OCI-LY1 (cell line): ENCODE measurements at regions not wholly inside any gene's neighbourhood (a gene's known extent, or its start where the extent isn't known, plus 50 kb on each side); places are given as distances from the start of the nearest gene placed in this dataset.

Source experiments
- H2AFZ ChIP-seq: fragments of 200-600 bp; sonication (generic), shearing (Covaris generic); 2 replicates; pipeline ENCODE4 v1.6.0; 2014; ENCODE audit warnings: antibody characterized with exemption, mild to moderate bottlenecking, low read length
- H3F3A ChIP-seq: fragments of 200-600 bp; sonication (generic), shearing (Covaris generic); 2 replicates; pipeline ENCODE4 v1.6.0; 2014; ENCODE audit warnings: mild to moderate bottlenecking, antibody characterized with exemption, low read length, moderate library complexity; ENCODE audit not compliant: insufficient read depth
- H3K27ac ChIP-seq: fragments of 200-600 bp; sonication (generic); 2 replicates; pipeline ENCODE4 v1.5.1; 2014; ENCODE audit warnings: low read length, mixed run types, mild to moderate bottlenecking, low read depth; ENCODE audit not compliant: poor library complexity, severe bottlenecking
- H3K27me3 ChIP-seq: fragments of 200-600 bp; sonication (generic); 2 replicates; pipeline ENCODE4 v1.6.0; 2014; ENCODE audit warnings: antibody characterized with exemption, mild to moderate bottlenecking, low read length, moderate library complexity; ENCODE audit not compliant: insufficient read depth
- H3K36me3 ChIP-seq: fragments of 200-600 bp; sonication (generic); 2 replicates; pipeline ENCODE4 v1.6.1; 2014; ENCODE audit warnings: mild to moderate bottlenecking, antibody characterized with exemption, low read length, moderate library complexity, mixed read lengths; ENCODE audit not compliant: insufficient read depth
- H3K4me1 ChIP-seq: fragments of 200-600 bp; sonication (generic); 2 replicates; pipeline ENCODE4 v1.5.1; 2014; ENCODE audit warnings: mild to moderate bottlenecking, low read length, moderate library complexity; ENCODE audit not compliant: insufficient read depth, severe bottlenecking
- H3K4me2 ChIP-seq: fragments of 200-600 bp; sonication (generic), shearing (Covaris generic); 2 replicates; pipeline ENCODE4 v1.6.1; 2014; ENCODE audit warnings: low read length
- H3K4me3 ChIP-seq: fragments of 200-600 bp; sonication (generic); 2 replicates; pipeline ENCODE4 v1.5.1; 2014; ENCODE audit warnings: low read length, low read depth, mild to moderate bottlenecking, mixed read lengths; ENCODE audit not compliant: poor library complexity, severe bottlenecking
- H3K79me2 ChIP-seq: fragments of 200-600 bp; shearing (Covaris generic); 2 replicates; pipeline ENCODE4 v1.6.1; 2016; ENCODE audit warnings: mixed run types, low read length, mixed read lengths; ENCODE audit not compliant: insufficient read depth
- H3K9ac ChIP-seq: fragments of 200-600 bp; sonication (generic), shearing (Covaris generic); 2 replicates; pipeline ENCODE4 v1.6.1; 2014; ENCODE audit warnings: mild to moderate bottlenecking, low read length, mixed read lengths
- H3K9me2 ChIP-seq: fragments of 200-600 bp; sonication (generic), shearing (Covaris generic); 2 replicates; pipeline ENCODE4 v1.6.1; 2014; ENCODE audit warnings: low read depth, mild to moderate bottlenecking, low read length, mixed read lengths
- H3K9me3 ChIP-seq: fragments of 200-600 bp; shearing (Covaris generic); 2 replicates; pipeline ENCODE4 v1.6.1; 2014; ENCODE audit warnings: low read length, mixed read lengths
- H4K20me1 ChIP-seq: fragments of 200-600 bp; sonication (generic), shearing (Covaris generic); 2 replicates; pipeline ENCODE4 v1.6.0; 2016; ENCODE audit warnings: mild to moderate bottlenecking, low read length; ENCODE audit not compliant: insufficient read depth
- EZH2 ChIP-seq: fragments of 200-600 bp; sonication (generic), shearing (Covaris generic); IDR thresholded peaks from 2 replicates; pipeline ENCODE4 v1.8.0; 2017; ENCODE audit warnings: borderline replicate concordance, mixed run types, mild to moderate bottlenecking, antibody characterized with exemption, low read length, moderate library complexity, mixed read lengths
- TF ChIP-seq, protein P1 (sequence below): fragments of 200-600 bp; sonication (generic), shearing (Covaris generic); IDR thresholded peaks from 2 replicates; pipeline ENCODE4 v1.5.1; 2017; ENCODE audit warnings: mild to moderate bottlenecking, antibody characterized with exemption, low read length, moderate library complexity, mixed read lengths

DNA sequence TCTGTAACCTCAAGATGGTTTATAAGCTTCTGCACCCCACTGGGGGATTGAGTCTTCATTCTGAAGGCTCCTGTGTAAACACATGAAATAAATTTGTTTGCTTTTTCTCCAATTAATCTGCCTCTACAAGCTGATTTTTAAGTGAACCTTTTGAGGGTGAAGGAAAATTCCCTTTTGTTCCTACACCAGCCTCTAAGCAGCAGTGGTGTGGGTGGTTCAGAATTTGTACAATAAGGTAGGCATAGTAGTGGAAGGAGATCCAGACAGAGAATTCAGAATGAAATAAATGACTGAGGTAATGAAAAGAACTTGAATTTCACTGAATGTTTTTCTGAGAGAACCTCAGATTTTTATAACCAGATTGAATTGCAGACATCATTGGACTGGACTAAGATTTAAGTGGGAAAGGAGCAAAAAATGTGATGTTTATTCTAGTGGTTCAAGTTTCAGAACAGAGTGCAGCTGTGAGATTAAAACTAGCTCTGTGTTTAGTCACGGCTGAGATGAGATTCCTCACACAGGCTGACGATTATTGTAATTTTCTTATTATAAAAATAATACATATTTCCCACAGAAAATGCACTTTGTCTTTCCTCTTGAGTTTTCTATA, 1162.2 kb downstream of the TYW1 start:
- H3F3A ChIP-seq: no peaks in the 10 kb centered on the region
- H3K9ac ChIP-seq: no peak overlapping the region
- no peaks in the 10 kb centered on the region for H3K27me3 ChIP-seq
- no peak overlapping the region for H3K27ac ChIP-seq
- H4K20me1 ChIP-seq: no peaks in the 10 kb centered on the region
- no peak overlapping the region for H2AFZ ChIP-seq
- no peak overlapping the region for H3K4me3 ChIP-seq
- no peaks in the 10 kb centered on the region for H3K9me3 ChIP-seq
- H3K36me3 ChIP-seq: no peaks in the 10 kb centered on the region
- no peak for TF ChIP-seq EZH2
- TF ChIP-seq, protein P1, sequence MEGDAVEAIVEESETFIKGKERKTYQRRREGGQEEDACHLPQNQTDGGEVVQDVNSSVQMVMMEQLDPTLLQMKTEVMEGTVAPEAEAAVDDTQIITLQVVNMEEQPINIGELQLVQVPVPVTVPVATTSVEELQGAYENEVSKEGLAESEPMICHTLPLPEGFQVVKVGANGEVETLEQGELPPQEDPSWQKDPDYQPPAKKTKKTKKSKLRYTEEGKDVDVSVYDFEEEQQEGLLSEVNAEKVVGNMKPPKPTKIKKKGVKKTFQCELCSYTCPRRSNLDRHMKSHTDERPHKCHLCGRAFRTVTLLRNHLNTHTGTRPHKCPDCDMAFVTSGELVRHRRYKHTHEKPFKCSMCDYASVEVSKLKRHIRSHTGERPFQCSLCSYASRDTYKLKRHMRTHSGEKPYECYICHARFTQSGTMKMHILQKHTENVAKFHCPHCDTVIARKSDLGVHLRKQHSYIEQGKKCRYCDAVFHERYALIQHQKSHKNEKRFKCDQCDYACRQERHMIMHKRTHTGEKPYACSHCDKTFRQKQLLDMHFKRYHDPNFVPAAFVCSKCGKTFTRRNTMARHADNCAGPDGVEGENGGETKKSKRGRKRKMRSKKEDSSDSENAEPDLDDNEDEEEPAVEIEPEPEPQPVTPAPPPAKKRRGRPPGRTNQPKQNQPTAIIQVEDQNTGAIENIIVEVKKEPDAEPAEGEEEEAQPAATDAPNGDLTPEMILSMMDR: no peak
- H3K9me2 ChIP-seq: no peaks in the 10 kb centered on the region
- no peak overlapping the region for H3K4me2 ChIP-seq
- H3K4me1 ChIP-seq: no peaks in the 10 kb centered on the region
- no peaks in the 10 kb centered on the region for H3K79me2 ChIP-seq

DNA sequence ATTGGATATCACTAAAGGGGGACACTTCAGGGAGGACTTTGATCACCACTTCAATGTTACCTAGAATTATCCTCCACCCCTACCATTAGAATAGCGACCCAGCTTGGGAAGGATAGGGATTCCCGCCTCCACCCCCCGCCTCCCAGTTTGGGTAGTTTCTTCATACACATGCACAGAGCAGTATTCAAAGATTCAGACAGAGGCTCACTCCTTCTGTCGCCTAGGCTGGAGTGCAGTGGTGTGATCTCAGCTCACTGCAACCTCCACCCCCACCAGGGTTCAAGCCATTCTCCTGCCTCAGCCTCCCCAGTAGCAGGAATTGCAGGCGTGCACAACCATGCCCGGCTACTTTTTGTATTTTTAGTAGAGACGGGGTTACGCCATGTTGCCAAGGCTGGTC, 1166.1 kb downstream of the TYW1 start:
- Histone ChIP-seq H3K9me3 (no peaks in the 10 kb centered on the region), H3K36me3 (no peaks in the 10 kb centered on the region), H3K9ac (no peak overlapping the region), H3K79me2 (no peaks in the 10 kb centered on the region), H2AFZ (no peak overlapping the region), H3K9me2 (no peaks in the 10 kb centered on the region), H3K4me2 (no peak overlapping the region), H3K4me3 (no peak overlapping the region), H4K20me1 (no peaks in the 10 kb centered on the region), H3K27ac (no peak overlapping the region), H3K27me3 (no peaks in the 10 kb centered on the region), H3F3A (no peaks in the 10 kb centered on the region), H3K4me1 (no peaks in the 10 kb centered on the region)
- TF ChIP-seq, protein P1: no peak
- no peak for TF ChIP-seq EZH2

DNA sequence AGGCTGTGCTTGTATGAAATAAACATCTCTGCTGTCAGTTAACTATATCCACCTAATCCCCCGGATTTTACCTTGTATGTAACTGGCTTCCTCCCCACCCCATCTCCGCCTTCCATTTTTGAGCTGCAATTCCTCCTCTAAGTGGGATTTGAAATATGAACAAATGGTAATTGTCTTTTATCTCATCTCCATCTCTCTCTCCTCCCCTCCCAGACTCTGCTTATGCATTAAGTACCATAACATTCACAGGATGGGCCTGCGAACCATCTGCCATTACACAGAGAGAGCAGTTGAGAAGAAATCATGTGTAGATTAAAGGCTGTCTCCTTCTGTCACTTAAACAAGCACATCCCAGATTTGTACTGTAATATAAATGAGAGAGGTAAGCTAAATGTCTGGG, 1169.9 kb downstream of the TYW1 start:
- Histone ChIP-seq H4K20me1 (no peaks in the 10 kb centered on the region), H3K79me2 (no peaks in the 10 kb centered on the region), H3K27me3 (no peaks in the 10 kb centered on the region), H3K4me3 (no peak overlapping the region), H3F3A (no peaks in the 10 kb centered on the region), H3K4me1 (no peaks in the 10 kb centered on the region), H3K9me2 (no peaks in the 10 kb centered on the region), H3K27ac (no peak overlapping the region), H3K4me2 (no peak overlapping the region), H3K9me3 (no peaks in the 10 kb centered on the region), H2AFZ (no peak overlapping the region), H3K9ac (no peak overlapping the region), H3K36me3 (no peaks in the 10 kb centered on the region)
- TF ChIP-seq EZH2: no peak
- TF ChIP-seq, protein P1: no peak
